C4-2B (cell line): ENCODE measurements at regions not wholly inside any gene's neighbourhood (a gene's known extent, or its start where the extent isn't known, plus 50 kb on each side); places are given as distances from the start of the nearest gene placed in this dataset.
A peak's percentile ranks its signal among the peaks of the same experiment; 100 is the strongest.

Source experiments
- H3K27ac ChIP-seq: fragments of 450-650 bp; 2 replicates; pipeline ENCODE4 v1.5.1; 2017
- CTCF ChIP-seq: fragments of 450-650 bp; conservative IDR thresholded peaks from 2 replicates; pipeline ENCODE4 v1.5.1; 2017; ENCODE audit warnings: mild to moderate bottlenecking
- ZFX ChIP-seq: fragments of 450-650 bp; IDR thresholded peaks from 2 replicates; pipeline ENCODE4 v1.6.1; 2017

- TF ChIP-seq CTCF (no peak), ZFX (no peak)
- no peak overlapping the region for H3K27ac ChIP-seq
Measured at GRCh38 chr6:9927275-9927674, 487.6 kb downstream of the TFAP2A start.

DNA sequence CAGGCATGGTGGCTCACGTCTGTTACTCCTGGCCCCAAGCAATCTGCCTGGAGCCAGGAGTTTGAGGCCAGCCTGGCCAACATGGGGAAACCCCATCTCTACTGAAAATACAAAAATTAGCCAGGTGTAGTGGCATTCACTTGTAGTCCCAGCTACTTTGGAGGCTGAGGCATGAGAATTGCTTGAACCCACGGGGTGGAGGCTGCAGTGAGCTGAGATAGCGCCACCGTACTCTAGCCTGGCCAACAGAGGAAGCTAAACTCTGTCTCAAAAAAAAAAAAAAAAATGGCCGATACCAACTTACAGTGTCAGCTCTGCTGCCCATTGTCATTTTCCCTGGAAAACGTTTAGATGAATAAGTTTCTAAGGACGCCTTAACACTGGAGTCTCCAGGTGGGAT, 489.9 kb downstream of the TFAP2A start:
- H3K27ac ChIP-seq: no peak overlapping the region
- TF ChIP-seq CTCF: 0 out of 2 replicates have a peak, but pooled peaks have one; percentile 16
- TF ChIP-seq ZFX: no peak

DNA sequence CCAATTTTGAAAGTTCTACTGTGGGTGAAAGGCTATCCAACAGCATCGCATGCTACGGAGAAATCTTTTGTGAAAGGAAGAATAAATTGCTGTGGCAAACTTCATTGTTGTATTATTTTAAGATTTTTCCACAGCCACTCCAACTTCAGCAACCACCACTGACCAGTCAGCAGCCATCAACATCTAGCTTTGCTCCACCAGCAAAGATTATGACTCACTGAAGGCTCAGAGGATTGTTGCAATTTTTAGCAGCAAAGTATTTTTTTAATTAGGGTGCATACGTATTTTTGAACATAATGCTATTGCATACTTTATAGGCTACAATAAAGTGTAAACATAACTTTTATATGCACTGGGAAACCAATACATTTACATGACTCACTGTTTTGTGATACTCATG, 493.5 kb downstream of the TFAP2A start:
- no peak for TF ChIP-seq ZFX
- no peak overlapping the region for H3K27ac ChIP-seq

DNA sequence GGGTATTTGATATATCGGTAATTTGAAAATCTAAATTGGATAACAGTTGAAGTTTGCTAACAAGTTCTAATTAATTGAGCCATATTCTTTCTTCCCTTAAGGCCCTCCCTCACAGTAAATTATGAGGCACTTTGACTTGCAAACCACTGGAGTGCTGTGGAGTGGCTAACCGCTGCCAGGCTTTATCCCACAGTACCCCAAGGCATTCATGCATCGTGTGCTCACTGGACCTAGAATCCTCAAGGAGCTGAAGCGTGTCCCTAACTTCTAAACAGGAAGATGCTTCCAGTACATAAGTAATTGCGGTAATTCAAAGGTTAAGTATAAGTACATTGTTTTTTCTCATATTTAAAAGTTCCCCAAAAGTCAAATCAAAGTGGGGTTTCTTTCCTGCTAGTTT, 499.9 kb downstream of the TFAP2A start:
- TF ChIP-seq ZFX (no peak), CTCF (no peak)

GRCh38 chr6:9901376-9901775, 513.5 kb downstream of the TFAP2A start:
- no peak overlapping the region for H3K27ac ChIP-seq
- TF ChIP-seq CTCF (no peak), ZFX (no peak)

More for the DNA sequence above, 499.9 kb downstream of the TFAP2A start:
- H3K27ac ChIP-seq: no peak overlapping the region

DNA sequence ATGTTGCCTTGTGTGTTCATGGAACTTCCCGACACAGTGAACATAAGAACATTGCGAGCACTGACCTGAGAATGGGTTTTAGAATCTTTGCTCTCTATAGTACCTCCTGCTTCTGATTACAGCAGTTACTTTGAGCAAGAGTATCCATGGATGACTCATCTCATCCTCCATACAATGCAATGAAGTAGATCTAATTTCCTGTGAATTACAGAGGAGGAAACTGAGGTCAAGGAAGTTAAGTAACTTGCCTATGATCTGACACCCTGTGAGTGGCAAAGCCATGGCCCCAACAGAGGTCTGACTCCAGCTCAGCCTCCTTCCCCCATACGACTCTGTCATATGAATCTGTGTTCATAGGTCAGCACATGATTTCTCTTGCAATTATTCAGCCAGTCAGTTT, 518.1 kb downstream of the TFAP2A start:
- TF ChIP-seq ZFX: no peak
- no peak for TF ChIP-seq CTCF
- no peak overlapping the region for H3K27ac ChIP-seq

DNA sequence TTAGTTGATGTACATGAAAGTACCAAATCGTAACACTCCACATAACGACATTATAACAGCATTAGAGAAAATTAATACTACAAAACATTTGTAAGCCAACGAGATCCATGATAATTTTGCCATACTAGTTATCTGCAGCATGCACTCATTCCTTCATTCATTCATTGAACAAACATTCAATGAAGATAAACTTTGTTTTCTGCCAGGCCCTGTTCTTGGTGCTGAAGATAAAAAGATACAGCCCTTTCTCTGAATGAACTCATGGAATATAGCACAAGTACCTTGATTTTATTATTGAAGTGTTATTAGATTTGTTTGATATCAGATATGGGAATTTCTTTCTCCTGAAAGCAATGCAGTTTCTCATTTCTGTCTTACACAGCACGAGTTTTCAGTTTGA, 524.0 kb downstream of the TFAP2A start:
- H3K27ac ChIP-seq: no peak overlapping the region
- TF ChIP-seq ZFX: no peak
- no peak for TF ChIP-seq CTCF

DNA sequence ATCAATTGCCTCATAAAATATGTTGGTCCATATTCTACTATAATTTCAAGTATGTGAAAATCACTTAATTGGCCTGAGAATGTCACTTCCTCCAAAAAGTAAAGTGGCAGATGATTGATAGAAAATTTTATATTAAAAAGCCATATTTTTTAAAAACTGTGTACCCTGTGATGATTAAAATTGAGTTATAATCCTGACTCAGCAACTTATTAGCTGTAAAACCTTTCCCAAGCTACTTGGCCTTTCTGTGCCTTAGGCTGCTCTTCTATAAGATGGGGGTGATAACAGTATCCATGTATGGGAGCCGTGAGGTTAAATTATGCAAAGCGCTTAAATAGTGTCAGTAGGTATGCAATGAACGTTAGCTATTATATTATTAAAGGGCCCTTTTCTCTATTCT, 524.4 kb downstream of the TFAP2A start:
- TF ChIP-seq CTCF (no peak), ZFX (no peak)
- H3K27ac ChIP-seq: no peak overlapping the region
